ENCODE measurements at regions not wholly inside any gene's neighbourhood (a gene's known extent, or its start where the extent isn't known, plus 50 kb on each side); places are given as distances from the start of the nearest gene placed in this dataset.
A peak's percentile ranks its signal among the peaks of the same experiment; 100 is the strongest.
"Not testable (repeated sequence)": the region's sequence is repeated elsewhere in the genome, so short reads cannot be mapped to it uniquely, and the experiment has no call there.

DNA sequence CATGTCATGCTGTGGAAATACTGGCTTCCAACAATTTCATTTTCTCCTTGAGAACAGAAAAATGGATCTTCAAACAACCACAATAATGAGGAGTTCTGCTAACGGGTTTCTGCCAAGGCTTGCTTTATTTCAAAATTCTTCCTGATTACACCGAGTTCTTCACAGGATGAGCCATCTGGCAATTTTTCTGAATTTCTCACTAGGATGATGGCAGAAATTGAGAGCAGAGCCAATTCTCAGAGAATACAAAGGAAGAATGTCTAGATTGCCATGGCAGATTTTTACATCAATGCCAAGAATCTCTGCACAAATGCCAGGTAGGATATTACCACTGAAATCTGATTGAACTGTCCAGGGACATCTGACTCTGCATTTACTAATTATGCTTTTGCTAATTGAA is 619.0 kb upstream of the CHRM3 start:
- DNase-seq (ENCODE audit: low read depth): no peak

DNA sequence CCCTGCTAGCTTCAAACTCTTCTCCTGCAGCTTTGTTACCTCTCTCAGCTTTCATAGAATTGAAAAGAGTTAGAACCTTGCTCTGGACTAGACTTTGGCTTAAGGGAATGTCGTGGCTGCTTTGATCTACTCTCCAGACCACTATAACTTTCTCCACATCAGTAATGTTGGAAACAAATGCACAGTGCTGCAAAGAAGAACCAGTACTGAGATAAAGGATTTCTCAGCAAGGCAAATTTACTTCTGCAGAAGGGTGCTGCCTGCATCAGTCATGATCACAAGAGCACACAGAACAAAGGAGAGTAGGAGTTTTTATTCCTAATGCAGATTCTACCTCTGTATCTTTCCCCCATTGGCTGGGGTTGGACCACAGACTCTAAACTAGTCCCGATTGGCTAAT is 621.6 kb upstream of the CHRM3 start:
- no peak for DNase-seq (ENCODE audit: low read depth)

DNA sequence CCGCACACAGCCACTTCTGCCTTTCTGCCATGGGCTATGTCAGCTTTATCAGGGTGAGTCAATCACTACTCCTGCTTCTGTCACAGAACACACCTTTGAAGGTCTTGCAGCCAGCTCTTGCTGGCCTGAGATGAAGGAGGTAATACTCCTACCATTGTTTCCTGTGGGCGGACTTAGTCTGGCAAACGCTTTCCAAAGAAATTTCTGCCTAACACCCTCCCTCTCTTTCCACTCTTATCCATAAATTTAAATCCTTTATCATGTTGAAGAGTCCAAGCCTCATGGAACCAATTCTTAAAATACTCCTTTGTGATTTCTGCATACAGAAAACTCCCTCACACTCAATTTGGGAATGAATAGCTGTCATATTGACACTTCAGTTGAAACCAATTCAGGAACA is 633.1 kb upstream of the CHRM3 start:
- DNase-seq (ENCODE audit: low read depth): no peak

DNA sequence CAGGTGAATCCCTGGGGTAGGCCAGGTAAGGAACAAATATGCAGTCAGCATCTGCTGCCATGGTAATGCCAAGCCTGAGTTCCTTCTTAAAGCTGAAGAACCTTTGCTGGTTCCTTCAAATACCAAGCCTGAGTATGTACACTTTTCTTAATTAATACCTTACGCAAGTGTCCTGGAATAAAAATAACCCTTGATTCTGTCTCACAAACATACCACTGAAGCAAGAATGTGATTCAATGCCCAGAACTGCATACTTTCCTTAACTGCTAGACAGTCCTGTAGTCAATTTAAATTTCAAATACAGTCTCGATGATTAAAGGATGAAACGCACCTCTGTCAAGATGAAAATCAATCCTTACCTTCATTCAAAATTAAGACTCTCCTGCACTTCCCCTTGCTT is 634.0 kb upstream of the CHRM3 start:
- DNase-seq (ENCODE audit: low read depth): no peak

DNA sequence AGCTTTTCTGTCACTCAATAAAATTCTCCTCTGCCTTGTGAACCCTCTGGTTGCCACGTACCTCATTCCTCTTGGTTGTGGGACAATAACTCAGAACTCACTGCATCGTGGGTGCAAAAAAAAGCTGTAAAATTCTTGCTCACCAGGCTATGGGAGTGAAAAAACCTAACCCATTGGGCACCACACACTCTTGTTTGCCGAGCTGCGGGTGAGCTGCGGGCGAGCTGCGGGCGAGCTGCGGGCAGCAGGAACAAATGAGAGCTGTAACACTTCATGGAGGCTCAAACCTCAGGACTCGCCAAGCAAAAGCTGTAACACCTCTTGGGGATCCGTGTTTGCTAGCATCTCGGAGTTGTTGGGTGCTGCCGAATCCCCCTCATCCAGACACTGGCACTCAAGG is 641.3 kb upstream of the CHRM3 start:
- no peak for DNase-seq (ENCODE audit: low read depth)

DNA sequence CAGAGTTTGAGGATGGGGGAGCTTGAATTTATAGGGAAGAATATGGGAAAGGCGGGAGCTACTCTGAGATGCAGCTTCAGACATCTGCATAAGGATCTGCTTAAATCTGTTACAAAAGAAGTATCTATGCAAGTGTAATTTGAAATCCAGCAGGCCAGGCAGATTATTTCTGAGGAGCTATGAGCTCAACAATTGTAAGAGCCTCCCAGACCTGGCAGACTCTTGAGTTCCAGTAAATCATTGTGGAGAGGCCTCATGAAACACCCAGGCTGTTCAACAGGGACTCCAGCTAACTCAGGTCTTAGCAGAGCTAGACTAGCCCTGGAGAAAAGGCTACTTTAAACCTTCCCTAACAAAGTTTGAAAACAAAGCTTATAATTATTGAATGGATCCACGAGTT is 647.5 kb upstream of the CHRM3 start:
- no peak for DNase-seq (ENCODE audit: low read depth)

DNA sequence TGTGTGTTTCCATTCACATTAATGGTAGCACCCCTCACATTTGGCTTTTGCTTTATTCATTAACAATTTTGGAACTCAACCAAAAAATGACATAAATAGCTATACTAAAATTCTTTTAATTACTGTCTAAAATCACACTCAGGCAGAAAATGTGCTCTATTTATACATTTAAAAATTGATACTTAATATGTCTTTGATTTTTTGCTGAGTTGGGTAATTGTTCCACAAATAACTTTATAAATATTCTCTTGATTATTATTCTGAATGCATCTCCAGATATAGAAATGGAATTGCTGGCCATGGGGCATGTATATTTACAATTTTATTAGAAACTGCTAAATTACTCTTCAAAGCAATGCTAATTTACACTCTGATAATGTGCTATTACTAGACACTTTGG is 658.7 kb upstream of the CHRM3 start:
- DNase-seq (ENCODE audit: low read depth): no peak

DNA sequence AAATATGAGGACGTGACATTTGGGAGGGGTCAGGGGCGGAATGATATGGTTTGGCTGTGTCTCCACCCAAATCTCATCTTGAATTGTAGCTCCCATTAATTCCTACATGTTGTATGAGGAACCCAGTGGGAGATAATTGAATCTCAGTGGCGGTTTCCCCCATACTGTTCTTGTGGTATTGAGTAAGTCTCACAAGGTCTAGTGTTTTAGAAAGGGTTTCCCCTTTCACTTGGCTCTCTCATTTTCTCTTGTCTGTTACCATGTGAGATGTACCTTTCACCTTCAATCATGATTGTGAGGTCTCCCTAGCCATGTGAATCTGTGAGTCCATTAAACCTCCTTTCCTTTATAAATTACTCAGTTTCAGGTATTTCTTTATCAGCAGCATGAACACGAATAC is 663.6 kb upstream of the CHRM3 start:
- no peak for DNase-seq (ENCODE audit: low read depth)

DNA sequence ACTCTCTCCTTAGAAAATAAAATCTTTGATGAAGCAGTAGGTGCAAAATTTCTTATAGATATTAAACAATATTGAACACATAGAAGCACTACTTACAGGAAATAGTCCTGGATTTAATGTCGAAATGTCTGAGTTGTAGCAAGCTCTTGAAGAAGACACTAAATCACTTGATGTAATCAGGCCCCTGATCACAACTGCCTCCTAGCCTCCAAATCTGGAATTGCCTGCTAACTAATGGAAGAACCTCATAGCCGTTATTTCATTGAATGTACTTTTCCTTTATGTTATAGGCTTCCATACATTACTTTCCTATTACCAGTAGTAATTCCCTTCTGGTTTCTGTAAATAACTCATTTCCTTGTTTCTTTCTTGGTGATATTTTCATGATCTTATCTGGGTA is 675.7 kb upstream of the CHRM3 start:
- DNase-seq (ENCODE audit: low read depth): peak; percentile 13

DNA sequence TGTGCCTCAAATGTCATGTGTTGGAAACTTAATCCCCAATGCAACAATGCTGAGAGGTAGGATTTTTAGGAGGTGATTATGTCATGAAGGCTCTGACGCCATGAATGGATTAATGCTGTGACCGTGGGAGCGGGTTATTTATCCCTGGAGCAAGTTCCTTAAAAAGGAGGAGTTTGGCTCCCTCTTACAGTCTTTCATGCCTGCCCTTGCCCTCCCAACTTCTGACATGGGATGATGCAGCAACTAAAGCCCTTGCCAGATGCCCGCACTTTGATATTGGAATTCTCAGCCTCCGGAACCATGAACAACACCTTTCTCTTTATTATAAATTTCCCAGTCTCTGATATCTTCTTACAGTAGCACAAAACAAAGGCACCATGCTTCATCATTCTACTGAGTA is 685.3 kb upstream of the CHRM3 start:
- DNase-seq (ENCODE audit: low read depth): peak; percentile 51

DNA sequence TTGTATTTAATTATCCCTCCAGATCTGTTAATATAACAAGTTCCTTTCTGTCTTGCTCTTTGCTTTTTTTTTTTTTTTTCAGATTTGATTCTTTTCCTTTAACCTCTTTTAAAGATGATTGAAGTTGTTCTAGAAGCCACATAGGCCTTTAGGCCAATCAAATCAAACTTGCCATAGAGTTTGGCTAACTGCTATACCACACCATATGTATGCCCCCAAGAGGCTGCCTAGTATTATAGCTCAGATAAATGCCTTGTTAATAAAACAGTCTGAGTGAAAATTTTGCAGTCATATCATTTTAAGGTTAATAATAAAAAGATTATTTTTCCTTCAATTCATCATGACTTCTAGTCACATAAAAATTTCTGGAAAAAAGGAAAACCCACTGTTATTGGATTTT is 696.0 kb upstream of the CHRM3 start:
- peak; percentile 56 for DNase-seq (ENCODE audit: low read depth)

DNA sequence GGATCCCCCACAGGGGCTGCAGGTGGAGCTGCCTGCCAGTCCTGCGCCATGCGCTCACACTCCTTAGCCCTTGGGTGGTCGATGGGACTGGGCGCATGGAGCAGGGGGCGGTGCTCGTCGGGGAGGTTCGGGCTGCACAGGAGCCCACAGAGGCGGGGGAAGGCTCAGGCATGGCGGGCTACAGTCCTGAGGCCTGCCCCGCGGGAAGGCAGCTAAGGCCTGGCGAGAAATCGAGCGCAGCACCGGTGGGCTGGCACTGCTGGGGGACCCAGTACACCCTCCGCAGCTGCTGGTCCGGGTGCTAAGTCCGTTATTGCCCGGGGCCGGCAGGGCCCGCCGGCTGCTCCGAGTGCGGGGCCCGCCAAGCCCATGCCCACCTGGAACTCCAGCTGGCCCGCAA is 701.8 kb upstream of the CHRM3 start:
- DNase-seq (ENCODE audit: low read depth): not testable (repeated sequence)

DNA sequence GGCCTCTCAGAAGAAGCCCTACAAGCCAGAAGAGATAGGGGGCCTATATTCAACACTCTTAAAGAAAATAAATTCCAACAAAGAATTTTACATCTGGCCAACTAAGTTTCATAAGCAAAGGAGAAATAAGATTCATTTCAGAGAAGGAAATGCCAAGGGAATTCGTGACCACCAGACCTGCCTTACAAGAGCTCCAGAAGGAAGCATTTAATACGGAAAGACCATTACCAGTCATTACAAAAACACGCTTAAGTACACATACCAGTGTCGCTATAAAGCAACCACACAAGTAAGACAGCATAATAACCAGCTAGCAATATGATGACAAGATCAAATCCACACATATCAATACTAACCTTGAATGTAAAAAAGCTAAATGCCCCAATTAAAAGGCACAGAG is 704.9 kb upstream of the CHRM3 start:
- DNase-seq (ENCODE audit: low read depth): peak; percentile 34

DNA sequence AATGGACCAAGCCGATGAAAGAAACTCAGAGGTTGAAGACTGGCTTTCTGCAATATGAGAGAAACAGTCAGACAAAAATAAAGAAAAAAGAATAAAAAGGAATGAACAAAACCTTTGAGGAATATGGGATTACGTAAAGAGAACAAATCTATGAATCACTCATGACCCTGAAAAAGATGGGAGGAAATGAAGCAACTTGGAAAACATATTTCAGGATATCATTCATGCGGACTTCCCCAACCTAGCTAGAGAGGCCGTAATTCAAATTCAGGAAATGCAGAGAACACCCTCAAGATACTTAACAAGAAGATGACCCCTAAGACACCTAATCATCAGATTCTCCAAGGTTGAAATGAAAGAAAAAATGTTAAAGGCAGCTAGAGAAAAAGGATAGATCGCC is 705.3 kb upstream of the CHRM3 start:
- DNase-seq (ENCODE audit: low read depth): peak; percentile 45

DNA sequence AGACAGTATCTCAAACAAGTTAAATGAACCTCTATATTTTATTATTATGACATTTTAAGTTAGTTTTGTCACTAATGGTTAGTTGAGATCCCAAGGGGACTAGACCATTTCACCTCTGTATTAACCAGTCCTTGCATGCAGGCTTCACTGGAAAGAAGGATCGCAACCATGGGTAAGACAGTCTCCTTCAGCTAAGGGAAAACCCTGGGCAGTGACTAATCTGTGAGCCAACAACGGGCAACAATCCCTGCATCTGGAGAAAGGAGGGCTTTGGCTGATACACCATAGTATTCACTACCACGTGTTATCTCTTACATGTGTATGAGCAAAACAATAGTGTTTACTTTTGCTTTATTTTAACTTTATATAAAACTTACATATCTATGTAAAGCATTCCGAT is 708.8 kb upstream of the CHRM3 start:
- DNase-seq (ENCODE audit: low read depth): peak; percentile 80

DNA sequence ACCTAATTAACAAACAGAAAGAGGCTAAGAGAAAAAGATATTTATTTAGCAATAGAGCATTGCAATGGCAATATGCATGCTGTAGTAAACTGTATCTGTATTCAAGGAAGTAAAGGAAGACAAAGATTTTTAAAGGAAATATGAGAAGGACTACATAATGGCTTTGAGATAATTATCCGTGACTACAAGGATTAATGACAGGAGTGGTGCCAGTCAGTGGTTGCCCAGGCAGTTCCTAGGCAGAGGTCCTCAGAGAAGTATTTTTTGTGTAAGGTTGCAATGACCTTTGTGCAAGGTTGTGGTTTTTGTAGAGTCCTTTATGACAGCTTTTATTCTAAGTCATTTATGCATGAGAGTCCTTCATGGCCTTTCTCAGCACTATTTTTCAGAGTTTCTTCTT is 711.1 kb upstream of the CHRM3 start:
- peak; percentile 47 for DNase-seq (ENCODE audit: low read depth)

DNA sequence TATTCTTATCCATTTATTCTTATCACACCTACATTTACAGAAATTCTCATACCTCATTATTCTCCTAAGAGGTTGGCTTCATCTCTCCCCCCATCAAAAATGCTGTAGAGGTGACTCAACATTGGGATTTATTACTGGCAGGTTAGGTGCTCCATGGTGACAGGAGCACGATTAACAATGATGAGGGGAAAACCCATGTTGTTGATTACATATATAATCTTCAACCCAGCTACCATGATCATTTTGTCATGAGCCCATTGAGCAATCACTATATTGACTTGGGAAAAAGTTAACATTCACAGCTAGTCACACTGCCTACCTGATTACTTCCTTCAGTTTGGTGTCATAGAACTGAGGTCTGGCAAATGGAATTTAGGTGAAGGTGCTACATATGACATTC is 712.1 kb upstream of the CHRM3 start:
- no peak for DNase-seq (ENCODE audit: low read depth)

DNA sequence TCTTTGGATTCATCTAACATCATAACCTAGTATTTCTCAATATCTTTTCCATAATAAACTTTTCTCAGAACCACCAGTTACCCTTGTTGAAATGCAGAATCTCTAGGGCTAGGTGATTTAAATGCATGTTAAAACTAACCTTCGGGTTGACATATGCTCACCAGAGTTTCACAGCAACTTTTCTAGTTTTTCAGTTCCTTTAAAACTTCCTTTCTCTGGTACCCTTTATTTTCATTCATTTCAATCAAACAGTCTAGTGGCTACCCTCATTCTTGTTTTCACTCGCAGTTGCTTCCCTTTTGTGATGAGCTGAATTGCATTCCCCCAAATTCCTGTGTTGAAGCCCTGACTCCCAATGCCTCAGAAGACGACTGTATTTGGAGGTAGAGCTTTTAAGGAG is 712.8 kb upstream of the CHRM3 start:
- DNase-seq (ENCODE audit: low read depth): no peak

DNA sequence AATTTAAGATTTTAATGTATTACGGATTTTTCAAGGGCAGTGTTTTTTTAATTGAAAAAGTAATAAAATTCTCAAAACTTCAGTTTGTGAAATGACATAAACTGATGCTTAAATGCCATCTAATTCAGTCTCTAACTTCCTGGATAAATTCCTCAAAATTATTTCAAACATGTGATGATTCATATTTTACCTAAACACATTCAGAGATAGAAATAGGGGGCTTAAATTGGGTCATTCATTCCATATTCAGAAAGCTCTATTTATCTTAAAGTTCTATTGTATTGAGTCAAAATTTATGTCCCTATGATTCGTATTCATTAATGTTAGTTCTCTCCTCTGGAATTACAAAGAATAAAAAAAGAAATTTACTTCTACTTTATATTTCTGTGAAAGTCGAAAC is 713.6 kb upstream of the CHRM3 start:
- DNase-seq (ENCODE audit: low read depth): no peak

DNA sequence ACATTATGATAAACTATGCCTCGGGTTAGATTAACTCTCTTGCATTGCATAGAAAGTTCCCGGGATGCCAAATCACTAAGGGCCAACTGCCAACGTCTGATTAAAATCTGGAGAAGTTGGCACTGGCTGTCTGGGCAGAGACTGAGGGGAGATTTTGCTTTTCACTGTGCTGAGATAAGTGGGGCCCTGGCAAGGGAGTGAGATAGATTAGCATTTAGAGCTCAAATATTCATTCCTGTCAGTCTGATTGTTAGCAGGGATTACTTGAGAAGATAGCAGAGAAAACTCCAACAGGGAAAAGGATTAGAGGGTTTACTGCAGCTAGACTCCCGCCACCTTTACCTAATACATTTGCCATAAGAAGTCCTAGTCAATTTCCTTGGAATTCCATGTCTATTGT is 714.1 kb upstream of the CHRM3 start:
- DNase-seq (ENCODE audit: low read depth): no peak

DNA sequence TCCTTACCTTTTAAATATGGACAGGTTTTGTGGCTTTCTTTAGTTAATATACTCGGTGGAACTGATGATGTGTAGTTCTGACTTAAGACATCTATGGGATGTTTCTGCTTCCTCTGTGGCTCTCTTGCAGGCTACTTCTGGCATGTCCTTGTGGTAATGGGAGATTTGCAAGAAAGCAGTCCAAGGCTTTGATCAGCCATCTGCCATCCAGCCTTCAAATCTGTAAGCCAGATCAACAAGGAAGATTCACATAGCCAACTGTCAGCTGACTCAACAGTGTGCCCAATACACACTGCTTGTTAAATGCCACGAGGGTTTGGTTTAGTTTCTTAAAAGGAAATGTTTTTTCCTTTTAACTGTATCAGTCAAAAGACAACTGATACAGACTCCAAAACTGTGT is 722.2 kb upstream of the CHRM3 start:
- peak; percentile 46 for DNase-seq (ENCODE audit: low read depth)

DNA sequence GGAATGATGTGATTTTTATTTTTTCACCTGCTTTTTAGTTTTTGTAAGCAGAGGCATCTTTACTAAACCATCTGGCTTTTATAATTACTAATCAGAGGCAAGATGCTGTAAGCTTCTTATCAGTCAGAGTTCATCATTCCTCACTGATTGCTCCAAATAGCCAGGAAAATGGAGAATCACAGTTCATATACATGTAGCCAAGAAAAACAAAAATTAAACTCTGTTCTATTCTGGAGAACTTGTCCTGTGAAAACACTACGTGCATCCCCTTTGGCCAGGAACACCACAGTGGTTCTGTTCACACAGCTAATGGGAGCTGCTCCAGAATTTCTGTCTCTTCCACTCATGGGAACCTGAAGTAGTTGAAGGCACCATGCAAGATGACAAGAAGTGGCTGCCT is 725.5 kb upstream of the CHRM3 start:
- peak; percentile 63 for DNase-seq (ENCODE audit: low read depth)

DNA sequence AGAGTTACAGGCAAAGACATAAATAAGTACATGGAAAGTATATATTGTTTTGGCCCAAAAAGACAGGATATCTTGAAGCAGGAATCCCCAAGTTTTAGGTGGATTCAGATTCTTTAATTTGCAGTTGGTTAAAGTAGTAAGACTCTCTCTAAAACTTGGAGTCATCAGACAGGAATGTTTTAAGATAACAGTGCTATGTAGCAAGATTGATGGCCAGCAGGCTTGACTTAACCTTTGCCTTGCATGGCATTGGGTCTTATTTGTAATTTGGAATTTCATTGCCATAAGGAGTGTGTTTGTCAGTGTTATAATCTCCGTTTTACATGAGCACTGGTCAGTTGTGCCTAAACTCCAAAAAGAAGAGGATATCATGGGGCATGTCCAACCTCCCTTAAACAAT is 727.6 kb upstream of the CHRM3 start:
- peak; percentile 82 for DNase-seq (ENCODE audit: low read depth)

DNA sequence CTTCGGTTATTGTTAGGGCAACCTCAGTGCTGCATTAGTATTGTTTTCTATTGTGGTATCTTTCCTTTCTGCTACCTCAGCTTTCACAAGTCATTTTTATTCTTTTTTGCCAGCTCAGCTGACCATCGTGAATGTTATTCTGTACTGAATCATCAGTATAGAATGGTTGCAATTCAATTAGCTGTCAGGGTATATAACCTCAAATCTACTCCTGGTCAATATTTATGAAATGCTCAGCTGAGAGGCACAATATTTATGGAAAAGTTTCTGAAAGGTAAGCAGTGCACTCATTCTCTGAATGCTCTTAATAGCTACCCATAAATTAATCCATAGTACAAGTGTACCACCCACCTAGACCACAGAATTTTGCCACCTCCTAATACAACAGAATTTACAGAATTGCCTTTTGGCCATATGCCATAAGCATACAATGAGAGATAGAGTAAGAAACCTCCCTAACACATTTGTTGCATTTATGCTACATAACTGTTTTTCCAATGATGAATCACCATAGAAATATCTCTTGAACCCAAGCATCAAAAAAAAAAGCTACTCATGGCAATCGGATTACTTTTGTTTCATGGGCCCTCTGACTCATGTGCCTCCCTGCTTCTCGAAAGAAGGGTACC is 732.6 kb upstream of the CHRM3 start:
- DNase-seq (ENCODE audit: low read depth): peak; percentile 58
